Loucy (cell line): ENCODE measurements at regions not wholly inside any gene's neighbourhood (a gene's known extent, or its start where the extent isn't known, plus 50 kb on each side); places are given as distances from the start of the nearest gene placed in this dataset.

Source experiments
- H2AFZ ChIP-seq: fragments of 200-600 bp; sonication (generic); 2 replicates; pipeline ENCODE4 v1.6.0; 2016; ENCODE audit warnings: antibody characterized with exemption, mild to moderate bottlenecking, low read length, moderate library complexity
- H3F3A ChIP-seq: fragments of 200-600 bp; 2 replicates; pipeline ENCODE4 v1.6.0; 2016; ENCODE audit warnings: antibody characterized with exemption, low read depth, mild to moderate bottlenecking
- H3K27me3 ChIP-seq: fragments of 200-600 bp; sonication (generic); 2 replicates; pipeline ENCODE4 v1.6.1; 2014; ENCODE audit warnings: low read length, mild to moderate bottlenecking; ENCODE audit not compliant: insufficient read depth, poor library complexity, severe bottlenecking
- H3K36me3 ChIP-seq: fragments of 200-600 bp; sonication (generic); 2 replicates; pipeline ENCODE4 v1.6.1; 2016; ENCODE audit warnings: low read length; ENCODE audit not compliant: insufficient read depth
- H3K4me1 ChIP-seq: fragments of 200-600 bp; sonication (generic); 2 replicates; pipeline ENCODE4 v1.5.1; 2014; ENCODE audit warnings: low read length, mild to moderate bottlenecking; ENCODE audit not compliant: insufficient read depth, poor library complexity, severe bottlenecking
- H3K4me2 ChIP-seq: fragments of 200-600 bp; sonication (generic); 2 replicates; pipeline ENCODE4 v1.6.0; 2014; ENCODE audit warnings: antibody characterized with exemption, low read length, low read depth, mild to moderate bottlenecking; ENCODE audit not compliant: poor library complexity, severe bottlenecking
- H3K4me3 ChIP-seq: fragments of 200-600 bp; sonication (generic); 2 replicates; pipeline ENCODE4 v1.5.1; 2014; ENCODE audit warnings: low read length, mild to moderate bottlenecking, mixed read lengths; ENCODE audit not compliant: poor library complexity, severe bottlenecking
- H3K79me2 ChIP-seq: fragments of 200-600 bp; sonication (generic); 2 replicates; pipeline ENCODE4 v1.6.1; 2014; ENCODE audit warnings: low read length; ENCODE audit not compliant: insufficient read depth
- H3K9ac ChIP-seq: fragments of 200-600 bp; sonication (generic); 2 replicates; pipeline ENCODE4 v1.6.0; 2014; ENCODE audit warnings: mild to moderate bottlenecking, low read depth, low read length, moderate library complexity; ENCODE audit not compliant: poor library complexity, severe bottlenecking
- H3K9me2 ChIP-seq: fragments of 200-600 bp; sonication (generic); replicated peaks from 2 replicates; pipeline ENCODE4 v1.6.1; 2016; ENCODE audit warnings: low read depth, low read length, mixed read lengths
- H3K9me3 ChIP-seq: fragments of 200-600 bp; sonication (generic); 2 replicates; pipeline ENCODE4 v1.6.1; 2014; ENCODE audit warnings: mild to moderate bottlenecking, antibody characterized with exemption, low read length, low read depth; ENCODE audit not compliant: insufficient read depth
- H4K20me1 ChIP-seq: fragments of 200-600 bp; sonication (generic); 2 replicates; pipeline ENCODE4 v1.6.0; 2014; ENCODE audit warnings: antibody characterized with exemption, low read length, mild to moderate bottlenecking; ENCODE audit not compliant: insufficient read depth, poor library complexity, severe bottlenecking
- CTCF ChIP-seq: fragments of 200-600 bp; sonication (generic); conservative IDR thresholded peaks from 2 replicates; pipeline ENCODE4 v1.5.1; 2014; ENCODE audit warnings: mild to moderate bottlenecking, antibody characterized with exemption, low read length
- EZH2phosphoT487 ChIP-seq: fragments of 200-600 bp; IDR thresholded peaks from 2 replicates; pipeline ENCODE4 v1.6.1; 2018; ENCODE audit warnings: antibody characterized with exemption, mild to moderate bottlenecking, moderate library complexity, borderline replicate concordance

- H2AFZ ChIP-seq, result no peak overlapping the region
Measured at GRCh38 chr10:106011250-106011649, 1153.3 kb downstream of the SORCS1 start.

GRCh38 chr10:106000721-106001120 is 1163.8 kb downstream of the SORCS1 start:
- Histone ChIP-seq H4K20me1 (no peaks in the 10 kb centered on the region), H3K79me2 (no peaks in the 10 kb centered on the region), H3K9me2 (no peaks in the 10 kb centered on the region), H3K9me3 (no peaks in the 10 kb centered on the region), H3F3A (no peaks in the 10 kb centered on the region), H3K4me2 (no peak overlapping the region), H3K4me1 (no peaks in the 10 kb centered on the region), H2AFZ (no peak overlapping the region), H3K9ac (no peak overlapping the region), H3K27me3 (no peaks in the 10 kb centered on the region), H3K4me3 (no peak overlapping the region), H3K36me3 (no peaks in the 10 kb centered on the region)
- TF ChIP-seq EZH2phosphoT487 (no peak), CTCF (no peak)

More at GRCh38 chr10:106011250-106011649, 1153.3 kb downstream of the SORCS1 start:
- 0 out of 2 replicates have a peak, but pooled peaks cover 3% of the 10 kb centered on the region for H3K9me3 ChIP-seq
- H3K4me2 ChIP-seq, result no peak overlapping the region
- H4K20me1 ChIP-seq, result no peaks in the 10 kb centered on the region
- H3K36me3 ChIP-seq, result no peaks in the 10 kb centered on the region
- no peak overlapping the region for H3K9ac ChIP-seq
- no peaks in the 10 kb centered on the region for H3K9me2 ChIP-seq
- H3K79me2 ChIP-seq, result no peaks in the 10 kb centered on the region
- H3F3A ChIP-seq, result no peaks in the 10 kb centered on the region
- TF ChIP-seq EZH2phosphoT487 (no peak), CTCF (no peak)
- H3K4me1 ChIP-seq, result no peaks in the 10 kb centered on the region
- H3K27me3 ChIP-seq, result no peaks in the 10 kb centered on the region
- H3K4me3 ChIP-seq, result no peak overlapping the region

GRCh38 chr10:105993609-105994008 is 1170.9 kb downstream of the SORCS1 start:
- H3K27me3 ChIP-seq, result no peaks in the 10 kb centered on the region
- no peaks in the 10 kb centered on the region for H4K20me1 ChIP-seq
- TF ChIP-seq CTCF (no peak), EZH2phosphoT487 (no peak)
- H3K4me1 ChIP-seq, result no peaks in the 10 kb centered on the region
- no peak overlapping the region for H3K4me2 ChIP-seq
- no peaks in the 10 kb centered on the region for H3F3A ChIP-seq
- H3K9ac ChIP-seq, result no peak overlapping the region
- H3K36me3 ChIP-seq, result no peaks in the 10 kb centered on the region
- H3K4me3 ChIP-seq, result no peak overlapping the region
- no peaks in the 10 kb centered on the region for H3K9me3 ChIP-seq
- no peaks in the 10 kb centered on the region for H3K79me2 ChIP-seq
- no peak overlapping the region for H2AFZ ChIP-seq
- H3K9me2 ChIP-seq, result no peaks in the 10 kb centered on the region
